Smooth muscle cell (in vitro differentiated cells): ENCODE measurements at regions not wholly inside any gene's neighbourhood (a gene's known extent, or its start where the extent isn't known, plus 50 kb on each side); places are given as distances from the start of the nearest gene placed in this dataset.

Experiments
- DNase-seq: peaks from one replicate; lab custom pipeline; 2025; ENCODE audit not compliant: unreplicated experiment; lab: John Stamatoyannopoulos, UW
- H2AFZ ChIP-seq: fragments of 200-600 bp; sonication (generic); 2 replicates; pipeline ENCODE4 v1.6.0; 2016; ENCODE audit warnings: antibody characterized with exemption, low read depth, mild to moderate bottlenecking
- H3F3A ChIP-seq: fragments of 200-600 bp; sonication (generic); 2 replicates; pipeline ENCODE4 v1.6.0; 2017; ENCODE audit warnings: antibody characterized with exemption, low read depth
- H3K27ac ChIP-seq: fragments of 200-600 bp; sonication (generic); 2 replicates; pipeline ENCODE4 v1.5.1; 2016; ENCODE audit warnings: low read depth, mild to moderate bottlenecking
- H3K27me3 ChIP-seq: fragments of 200-600 bp; sonication (generic); 2 replicates; pipeline ENCODE4 v1.6.1; 2016; ENCODE audit warnings: low read depth, mild to moderate bottlenecking
- H3K36me3 ChIP-seq: fragments of 200-600 bp; sonication (generic); 2 replicates; pipeline ENCODE4 v1.5.1; 2016; ENCODE audit warnings: low read depth
- H3K4me1 ChIP-seq: fragments of 200-600 bp; sonication (generic); 2 replicates; pipeline ENCODE4 v1.5.1; 2016; ENCODE audit warnings: low read depth
- H3K4me2 ChIP-seq: fragments of 200-600 bp; sonication (generic); 2 replicates; pipeline ENCODE4 v1.6.0; 2016; ENCODE audit warnings: mild to moderate bottlenecking
- H3K4me3 ChIP-seq: fragments of 200-600 bp; sonication (generic); 2 replicates; pipeline ENCODE4 v1.5.1; 2016; ENCODE audit warnings: mild to moderate bottlenecking
- H3K79me2 ChIP-seq: fragments of 200-600 bp; sonication (generic); 2 replicates; pipeline ENCODE4 v1.6.0; 2016; ENCODE audit warnings: low read depth, mild to moderate bottlenecking
- H3K9ac ChIP-seq: fragments of 200-600 bp; sonication (generic); 2 replicates; pipeline ENCODE4 v1.6.0; 2016; ENCODE audit warnings: low read depth
- H3K9me3 ChIP-seq: fragments of 200-600 bp; sonication (generic); replicated peaks from 2 replicates; pipeline ENCODE4 v1.5.1; 2016; ENCODE audit warnings: low read depth
- H4K20me1 ChIP-seq: fragments of 200-600 bp; sonication (generic); 2 replicates; pipeline ENCODE4 v1.6.0; 2016; ENCODE audit warnings: low read depth
- WGBS: methylation state at CpG from one replicate; pipeline ENCODE4 v1.1.7; 2016; ENCODE audit warnings: low lambda C conversion rate; 5-methylcytosine and 5-hydroxymethylcytosine counted together
- TF ChIP-seq, protein P1 (sequence below): fragments of 200-600 bp; sonication (generic); IDR thresholded peaks from 2 replicates; pipeline ENCODE4 v1.5.1; 2017; ENCODE audit warnings: borderline replicate concordance, mild to moderate bottlenecking, antibody characterized with exemption; ENCODE audit not compliant: insufficient read depth, poor library complexity, severe bottlenecking

DNA sequence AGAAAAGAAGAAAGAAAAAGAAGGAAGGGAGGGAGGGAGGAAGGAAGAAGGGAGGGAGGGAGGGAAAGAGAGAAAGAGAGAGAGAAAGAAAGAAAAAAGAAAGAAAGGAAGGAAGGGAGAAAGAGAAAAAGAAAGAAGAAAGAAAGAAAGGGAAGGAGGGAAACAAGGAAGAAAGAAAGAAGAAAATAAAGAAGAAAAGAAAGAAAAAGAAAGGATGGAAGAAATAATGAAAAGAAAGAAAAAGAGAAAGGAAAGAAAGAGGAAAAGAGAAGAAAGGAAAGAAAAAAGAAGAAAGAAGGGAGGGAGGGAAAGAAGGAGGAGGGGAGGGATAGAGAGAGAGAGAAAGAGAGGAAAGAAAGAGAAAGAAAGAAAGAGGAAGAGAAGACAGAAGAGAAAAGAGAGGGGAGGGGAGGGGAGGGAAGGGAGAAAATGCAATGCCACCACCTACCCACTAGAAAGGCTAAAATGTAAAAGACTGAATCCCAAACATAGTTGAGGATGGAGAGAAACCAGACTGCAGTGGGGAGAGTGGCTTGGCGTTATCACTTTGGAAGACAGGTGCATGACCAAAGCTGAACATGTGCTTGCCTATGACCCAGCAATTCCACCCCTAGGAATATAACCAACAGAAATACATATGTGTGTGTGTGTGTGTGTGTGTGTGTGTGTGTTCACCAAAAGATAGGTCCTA, 66.9 kb upstream of the KLF13 start:
- Histone ChIP-seq H3K4me3 (no peak overlapping the region), H3K4me1 (no peaks in the 10 kb centered on the region), H4K20me1 (no peaks in the 10 kb centered on the region), H3F3A (no peaks in the 10 kb centered on the region), H3K27me3 (no peaks in the 10 kb centered on the region), H3K27ac (no peak overlapping the region), H3K79me2 (no peaks in the 10 kb centered on the region), H3K4me2 (no peak overlapping the region), H3K9me3 (no peaks in the 10 kb centered on the region), H2AFZ (no peak overlapping the region), H3K9ac (no peak overlapping the region), H3K36me3 (no peaks in the 10 kb centered on the region)
- 100% methylated on average over 1 of the region's 1 CpG for WGBS
- TF ChIP-seq, protein P1, sequence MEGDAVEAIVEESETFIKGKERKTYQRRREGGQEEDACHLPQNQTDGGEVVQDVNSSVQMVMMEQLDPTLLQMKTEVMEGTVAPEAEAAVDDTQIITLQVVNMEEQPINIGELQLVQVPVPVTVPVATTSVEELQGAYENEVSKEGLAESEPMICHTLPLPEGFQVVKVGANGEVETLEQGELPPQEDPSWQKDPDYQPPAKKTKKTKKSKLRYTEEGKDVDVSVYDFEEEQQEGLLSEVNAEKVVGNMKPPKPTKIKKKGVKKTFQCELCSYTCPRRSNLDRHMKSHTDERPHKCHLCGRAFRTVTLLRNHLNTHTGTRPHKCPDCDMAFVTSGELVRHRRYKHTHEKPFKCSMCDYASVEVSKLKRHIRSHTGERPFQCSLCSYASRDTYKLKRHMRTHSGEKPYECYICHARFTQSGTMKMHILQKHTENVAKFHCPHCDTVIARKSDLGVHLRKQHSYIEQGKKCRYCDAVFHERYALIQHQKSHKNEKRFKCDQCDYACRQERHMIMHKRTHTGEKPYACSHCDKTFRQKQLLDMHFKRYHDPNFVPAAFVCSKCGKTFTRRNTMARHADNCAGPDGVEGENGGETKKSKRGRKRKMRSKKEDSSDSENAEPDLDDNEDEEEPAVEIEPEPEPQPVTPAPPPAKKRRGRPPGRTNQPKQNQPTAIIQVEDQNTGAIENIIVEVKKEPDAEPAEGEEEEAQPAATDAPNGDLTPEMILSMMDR: no peak
- no peak for DNase-seq

- Histone ChIP-seq H3K4me2 (no peak overlapping the region), H2AFZ (no peak overlapping the region), H3K36me3 (no peaks in the 10 kb centered on the region), H3K4me1 (peaks cover 9% of the 10 kb centered on the region), H4K20me1 (no peaks in the 10 kb centered on the region), H3K9ac (no peak overlapping the region), H3K79me2 (no peaks in the 10 kb centered on the region), H3K4me3 (no peak overlapping the region), H3K27ac (no peak overlapping the region), H3K9me3 (no peaks in the 10 kb centered on the region), H3K27me3 (no peaks in the 10 kb centered on the region), H3F3A (no peaks in the 10 kb centered on the region)
- DNase-seq: no peak
- 94% methylated on average over 11 of the region's 11 CpGs for whole genome bisulfite sequencing
- TF ChIP-seq, protein P1: no peak
These were observed 65.9 kb upstream of the KLF13 start for GRCh38 chr15:31260646-31261265.

- no peak overlapping the region for H3K4me3 ChIP-seq
- no peak overlapping the region for H3K9ac ChIP-seq
- H4K20me1 ChIP-seq: no peaks in the 10 kb centered on the region
- H3K4me2 ChIP-seq: no peak overlapping the region
- H3K4me1 ChIP-seq: peaks cover 14% of the 10 kb centered on the region
- no peak overlapping the region for H2AFZ ChIP-seq
- no peaks in the 10 kb centered on the region for H3K36me3 ChIP-seq
- H3K79me2 ChIP-seq: no peaks in the 10 kb centered on the region
- no peak for DNase-seq
- no peaks in the 10 kb centered on the region for H3K27me3 ChIP-seq
- H3K27ac ChIP-seq: no peak overlapping the region
- H3F3A ChIP-seq: no peaks in the 10 kb centered on the region
- no peaks in the 10 kb centered on the region for H3K9me3 ChIP-seq
- 88% methylated on average over 12 of the region's 12 CpGs for WGBS
- TF ChIP-seq, protein P1: no peak
These were observed 65.1 kb upstream of the KLF13 start for GRCh38 chr15:31261266-31262142.
